Epithelial cell of proximal tubule (primary cell): ENCODE measurements at regions not wholly inside any gene's neighbourhood (a gene's known extent, or its start where the extent isn't known, plus 50 kb on each side); places are given as distances from the start of the nearest gene placed in this dataset.

Experiments used
- DNase-seq: peaks from one replicate; pipeline ENCODE4 v3.0.0-alpha.2; 2011; ENCODE audit warnings: low read depth
- H3K4me3 ChIP-seq: 2 replicates; pipeline ENCODE4 v1.5.1; 2011; ENCODE audit warnings: low read depth, mild to moderate bottlenecking, low read length
- CTCF ChIP-seq: conservative IDR thresholded peaks from 2 replicates; pipeline ENCODE4 v1.5.1; 2012; ENCODE audit warnings: low read depth, mild to moderate bottlenecking, low read length

GRCh38 chr13:53131361-53131760 is 102.7 kb downstream of the OLFM4 start:
- no peak overlapping the region for H3K4me3 ChIP-seq
- TF ChIP-seq CTCF: no peak
- no peak for DNase-seq

GRCh38 chr13:53135301-53135700 is 106.7 kb downstream of the OLFM4 start:
- TF ChIP-seq CTCF: no peak
- no peak overlapping the region for H3K4me3 ChIP-seq
- no peak for DNase-seq

GRCh38 chr13:53136554-53137215 is 108.1 kb downstream of the OLFM4 start:
- DNase-seq: no peak
- no peak overlapping the region for H3K4me3 ChIP-seq
- no peak for TF ChIP-seq CTCF

GRCh38 chr13:53137779-53138178 is 109.2 kb downstream of the OLFM4 start:
- no peak for DNase-seq
- TF ChIP-seq CTCF: no peak
- no peak overlapping the region for H3K4me3 ChIP-seq

- TF ChIP-seq CTCF: no peak
- no peak for DNase-seq
- no peak overlapping the region for H3K4me3 ChIP-seq
These were observed 109.9 kb downstream of the OLFM4 start for GRCh38 chr13:53138376-53139036.

- TF ChIP-seq CTCF: no peak
- H3K4me3 ChIP-seq: no peak overlapping the region
- no peak for DNase-seq
These were observed 112.7 kb downstream of the OLFM4 start for GRCh38 chr13:53141336-53141735.

GRCh38 chr13:53142306-53142705 is 113.7 kb downstream of the OLFM4 start:
- TF ChIP-seq CTCF: no peak
- no peak for DNase-seq
- H3K4me3 ChIP-seq: no peak overlapping the region
